Hepatic stellate cell (primary cell): ENCODE measurements at regions not wholly inside any gene's neighbourhood (a gene's known extent, or its start where the extent isn't known, plus 50 kb on each side); places are given as distances from the start of the nearest gene placed in this dataset.

Experiments used
- DNase-seq: peaks from one replicate; pipeline ENCODE4 v3.0.0; 2011; ENCODE audit warnings: low spot score

DNA sequence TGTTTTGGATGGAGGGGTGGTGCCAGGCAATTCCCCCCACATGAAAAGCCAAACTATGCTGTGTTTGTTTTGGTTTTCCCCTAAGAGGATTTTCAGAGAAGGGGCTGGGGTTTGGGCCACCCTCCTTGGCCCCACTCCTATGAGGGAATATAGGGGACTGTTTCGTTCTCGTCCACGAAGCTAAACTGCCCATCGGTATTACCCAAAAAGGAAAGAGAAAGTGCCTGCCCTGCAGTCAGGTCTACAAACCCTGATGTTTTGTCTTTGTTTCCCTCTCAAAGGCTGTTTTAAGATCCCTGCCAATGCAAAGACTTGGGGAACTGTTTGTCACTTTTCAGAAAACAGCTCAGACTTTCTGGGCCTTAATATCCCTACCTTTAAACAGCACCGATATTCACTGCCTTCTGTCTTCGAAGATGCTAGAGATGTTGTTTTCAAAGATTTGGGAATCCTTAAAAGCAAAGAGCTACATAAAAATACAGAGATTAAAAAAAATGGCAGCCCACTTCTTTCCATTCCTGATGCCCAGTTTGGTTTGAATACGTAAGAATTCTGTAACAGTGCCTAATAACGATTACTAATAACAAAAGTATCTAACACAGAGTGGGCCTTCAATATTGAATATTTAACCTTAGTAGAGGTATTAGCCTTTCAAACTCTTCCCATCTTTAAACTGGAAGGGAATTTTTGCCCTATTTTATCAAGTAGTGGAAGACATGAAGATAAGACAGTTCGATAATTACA, 518.4 kb downstream of the MED13L start:
- DNase-seq = no peak

DNA sequence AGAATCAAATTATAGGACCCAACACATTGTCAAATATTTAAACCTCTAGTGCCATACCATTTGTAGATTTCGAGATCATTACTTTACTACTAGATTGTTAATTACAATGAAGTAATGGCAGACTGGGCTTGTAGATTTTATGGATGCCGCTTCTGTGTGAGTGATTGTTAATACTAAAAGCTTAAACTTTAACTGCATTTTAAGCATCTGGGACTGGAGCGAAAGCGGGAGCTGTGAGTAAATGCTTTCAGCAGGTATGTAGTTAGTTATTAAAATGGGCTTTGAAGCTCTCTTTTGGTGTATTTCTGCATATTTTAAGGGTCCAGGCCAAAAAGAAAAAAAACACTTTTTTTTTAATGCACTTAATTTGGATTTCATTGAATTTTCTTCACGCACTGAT, 519.3 kb downstream of the MED13L start:
- DNase-seq = no peak

DNA sequence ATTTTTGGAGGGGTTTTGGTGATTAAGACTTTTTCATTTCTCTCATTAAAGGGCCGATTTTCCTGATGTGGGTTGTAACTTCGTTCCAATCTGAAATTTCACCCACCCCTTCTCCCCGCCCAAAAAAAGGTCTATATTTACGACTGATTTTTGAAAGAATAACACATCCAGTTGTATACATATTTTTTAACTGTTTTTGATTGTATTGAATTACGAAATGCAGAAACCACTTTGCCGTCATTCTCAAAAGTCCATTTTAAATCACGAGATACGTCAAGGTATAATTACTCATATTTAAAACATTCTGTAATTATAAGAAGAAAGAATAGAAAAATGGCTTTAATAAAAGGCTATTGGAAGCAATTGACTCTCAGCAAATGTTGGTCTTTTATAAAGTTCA, 520.7 kb downstream of the MED13L start:
- no peak for DNase-seq

DNA sequence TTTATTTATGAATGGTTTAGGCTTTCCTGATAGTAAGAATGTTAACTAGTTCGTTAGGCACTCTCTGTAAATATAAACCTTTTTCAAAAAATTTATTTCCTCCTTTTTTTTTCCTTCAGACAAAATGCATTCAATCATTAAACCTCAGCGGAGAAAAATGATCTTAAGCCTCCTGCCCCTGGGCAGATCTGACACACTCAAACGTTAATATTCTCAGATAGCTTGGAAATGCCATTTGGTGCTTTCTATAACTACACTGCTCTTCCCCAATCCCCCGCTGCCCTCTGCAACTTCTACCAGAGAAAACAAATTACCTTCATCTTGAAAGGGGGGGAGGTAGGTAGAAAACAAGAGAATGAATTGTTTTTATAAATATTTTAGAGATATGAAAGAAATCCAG, 521.2 kb downstream of the MED13L start:
- no peak for DNase-seq

DNA sequence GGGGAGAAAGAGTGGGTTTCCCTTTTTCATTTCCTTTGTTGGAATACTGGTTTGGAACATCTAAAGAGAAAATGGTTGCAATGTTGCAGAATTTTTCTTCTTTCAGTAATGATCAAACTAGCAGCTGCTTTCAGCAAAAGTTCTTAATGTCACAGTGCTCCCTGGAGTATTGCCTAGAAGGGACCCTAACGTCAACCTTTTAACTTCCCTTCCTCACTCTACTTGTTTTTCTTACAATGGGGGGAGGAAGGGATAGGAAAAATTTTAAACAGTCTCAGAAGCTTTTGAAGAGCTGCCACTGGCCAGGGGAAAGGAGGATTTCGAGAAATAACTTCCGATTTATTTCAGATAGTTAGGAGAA, 521.8 kb downstream of the MED13L start:
- DNase-seq = no peak

DNA sequence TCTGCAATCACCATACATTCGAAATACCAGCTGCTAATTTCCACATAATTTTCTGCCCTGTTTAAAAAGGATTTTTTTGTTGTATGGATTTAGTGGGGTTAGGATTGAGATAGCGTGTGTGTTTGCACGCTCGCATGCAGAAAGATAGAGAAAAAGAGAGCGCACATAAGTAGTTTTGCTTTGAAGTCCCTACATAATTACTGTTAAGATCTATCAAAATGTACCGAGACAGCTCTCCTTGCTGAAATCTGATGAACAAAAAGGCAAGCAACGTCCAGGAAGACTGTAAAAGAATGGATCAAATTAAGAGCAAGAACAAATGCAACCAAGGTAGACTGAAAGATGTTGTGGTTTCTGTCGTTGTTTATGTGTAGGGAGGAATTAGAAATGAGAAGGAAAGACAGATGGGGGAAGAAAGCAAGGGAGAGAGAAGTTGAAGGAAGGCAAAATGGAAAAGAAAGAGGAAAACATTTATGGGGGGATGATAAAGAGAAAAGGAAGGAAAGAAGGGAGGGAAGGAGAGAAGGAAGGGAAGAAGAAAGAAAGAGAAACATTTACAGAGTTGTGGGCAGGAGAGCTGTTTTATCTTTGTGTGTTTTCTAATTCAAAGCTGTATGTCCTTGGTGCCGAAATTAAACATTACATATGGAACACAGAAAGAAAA, 522.3 kb downstream of the MED13L start:
- no peak for DNase-seq

DNA sequence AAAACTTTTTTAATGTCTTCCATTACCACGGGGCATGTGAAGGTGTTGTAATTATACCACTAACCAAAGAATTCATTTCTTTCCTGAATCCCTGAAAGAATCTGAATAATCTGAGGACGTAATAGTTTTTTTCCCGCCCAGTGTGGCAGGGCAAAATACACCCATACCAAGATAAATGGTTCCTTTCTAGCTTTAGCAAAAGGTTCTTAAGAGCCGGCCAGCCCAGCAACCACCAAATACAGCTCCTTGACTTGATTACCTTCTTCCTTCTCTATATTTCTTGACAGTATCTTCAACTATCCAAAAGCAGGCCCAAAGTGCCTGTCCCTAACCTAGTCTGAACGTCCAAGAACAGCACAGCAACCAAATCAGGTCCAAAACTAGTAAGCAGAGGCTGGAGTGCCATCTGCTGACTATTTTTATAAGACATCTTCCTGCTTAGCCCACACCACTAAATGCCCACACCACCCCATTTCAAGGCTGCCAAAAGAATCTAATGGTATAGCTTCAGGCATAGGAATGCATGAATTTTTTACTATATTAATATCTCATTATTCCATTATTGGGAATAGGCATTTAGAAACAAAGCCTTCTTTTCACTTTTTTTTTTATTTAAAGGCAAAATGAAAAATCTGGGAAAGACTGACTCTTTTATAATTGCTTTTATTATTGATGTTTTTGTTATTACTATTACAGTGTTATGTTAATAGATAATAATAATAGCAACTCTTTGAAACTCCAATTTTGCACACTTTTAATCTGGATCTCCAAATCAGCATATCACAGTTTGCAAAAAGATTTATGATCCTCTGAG, 524.4 kb downstream of the MED13L start:
- DNase-seq = peak; percentile 48

DNA sequence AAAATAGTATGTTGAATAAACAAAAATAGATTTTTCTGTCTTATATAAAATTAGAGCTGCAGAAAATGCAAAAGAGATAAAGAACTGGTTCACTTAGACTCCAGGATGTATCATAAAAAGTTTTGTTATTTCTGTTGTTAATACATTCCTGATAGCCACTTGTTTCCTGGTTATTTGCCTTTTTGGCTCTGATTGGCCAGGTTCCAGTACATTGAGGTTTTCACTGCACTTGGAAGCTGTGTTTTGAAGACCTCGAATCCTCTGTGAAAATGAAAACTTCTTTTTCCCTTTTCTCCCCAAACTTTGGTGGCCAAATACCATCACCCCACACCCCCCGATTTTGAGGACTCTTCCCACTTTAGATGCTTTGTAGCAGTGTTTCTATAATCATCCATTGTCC, 525.3 kb downstream of the MED13L start:
- peak; percentile 5 for DNase-seq

DNA sequence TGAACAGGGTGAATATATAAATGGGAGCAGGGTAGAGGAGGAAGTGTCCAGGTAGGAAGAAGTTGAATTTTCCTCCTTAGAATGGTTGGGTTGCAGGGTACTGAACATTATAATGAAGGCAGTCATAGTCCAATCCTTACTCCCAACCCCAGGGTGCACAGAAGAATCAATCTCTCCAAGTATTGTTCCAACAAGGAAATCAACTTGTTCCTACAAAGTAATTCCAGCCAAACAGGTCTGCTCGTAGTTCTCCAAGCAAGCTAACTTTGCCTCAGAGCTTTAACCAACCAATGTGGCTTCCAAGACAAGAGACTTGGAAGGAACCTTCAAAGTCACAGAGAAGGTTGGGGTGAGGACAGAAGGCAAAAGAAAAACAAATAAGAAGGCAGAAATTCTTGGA, 527.2 kb downstream of the MED13L start:
- DNase-seq = no peak

DNA sequence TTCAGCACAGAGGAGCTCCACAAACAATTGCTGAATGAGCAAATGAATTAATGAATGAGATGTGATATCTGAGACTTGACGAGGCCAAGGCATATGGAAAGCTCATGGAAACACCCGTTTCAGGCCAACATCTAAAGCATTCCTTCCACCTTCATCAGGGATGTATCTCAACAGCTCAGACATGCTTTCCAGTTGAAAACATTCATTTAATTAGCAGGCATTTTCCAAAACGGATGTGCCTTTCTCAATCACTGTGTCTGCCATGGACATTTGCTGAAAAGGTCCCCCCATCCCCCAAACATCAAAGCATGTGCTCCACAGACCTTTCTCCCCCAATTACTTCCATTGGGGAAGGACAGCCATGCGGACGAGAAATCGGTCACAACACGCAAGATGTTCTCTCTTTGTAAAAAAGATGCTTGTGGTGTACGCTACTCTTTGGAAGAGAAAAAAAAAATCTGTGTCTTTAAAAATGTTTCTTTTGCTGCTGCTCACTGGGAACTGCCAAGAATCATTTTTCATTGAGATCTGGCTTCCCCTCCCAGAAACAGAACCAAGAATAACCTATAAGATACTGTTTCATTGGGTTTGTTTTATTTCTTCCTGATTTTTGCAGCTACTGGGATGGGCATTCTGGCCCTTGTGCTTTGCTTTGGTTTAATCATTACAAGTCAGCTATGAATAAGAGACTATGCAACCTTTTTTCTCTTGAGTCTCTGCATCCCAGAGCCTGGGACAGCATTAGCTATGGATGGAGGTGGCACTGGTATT, 528.2 kb downstream of the MED13L start:
- DNase-seq = no peak

DNA sequence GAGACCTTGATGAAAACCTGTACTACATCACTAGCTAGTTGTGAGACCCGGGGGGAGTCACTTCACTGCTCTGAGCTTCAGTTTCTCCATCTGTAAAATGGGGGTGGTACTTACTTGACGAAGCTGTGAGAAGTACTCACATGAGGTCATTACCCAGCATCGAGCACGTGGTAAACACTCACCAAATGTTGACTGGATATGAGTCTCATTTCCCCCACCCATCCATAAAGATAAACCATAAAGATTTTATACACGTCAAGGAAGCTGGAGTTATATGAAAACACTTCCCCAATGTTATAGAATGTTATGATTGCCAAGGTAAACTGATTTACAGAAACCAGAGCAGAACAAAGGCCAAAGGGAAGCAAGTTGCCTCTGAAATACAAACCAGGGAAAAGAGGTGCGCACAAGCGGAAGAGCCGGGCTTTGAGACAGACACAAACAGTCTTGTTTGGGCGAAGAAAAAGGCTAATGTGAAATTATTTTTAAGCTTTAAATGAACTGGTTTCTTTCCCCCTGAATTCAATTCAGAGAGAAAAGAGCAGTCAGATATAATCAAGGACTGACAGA, 536.8 kb downstream of the MED13L start:
- DNase-seq = no peak

DNA sequence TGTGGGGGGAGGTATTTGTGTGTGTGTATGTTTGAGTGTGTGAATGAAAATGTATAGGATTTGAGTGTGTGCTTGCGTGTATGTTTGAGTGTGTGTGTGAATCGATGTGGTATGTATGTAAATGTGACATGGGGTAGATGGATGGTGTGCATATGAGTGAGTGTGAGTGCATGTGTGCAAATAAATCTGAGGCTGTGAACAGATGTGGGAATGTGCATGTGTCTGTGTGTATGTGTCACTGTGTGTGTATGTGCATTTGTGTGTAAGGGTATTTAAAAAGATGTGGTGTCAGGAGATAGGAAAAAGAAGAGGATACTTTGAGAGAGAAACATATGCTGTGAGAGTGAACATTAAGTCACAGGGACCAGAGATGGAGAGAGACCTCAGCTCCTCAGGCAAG, 539.6 kb downstream of the MED13L start:
- DNase-seq = no peak

DNA sequence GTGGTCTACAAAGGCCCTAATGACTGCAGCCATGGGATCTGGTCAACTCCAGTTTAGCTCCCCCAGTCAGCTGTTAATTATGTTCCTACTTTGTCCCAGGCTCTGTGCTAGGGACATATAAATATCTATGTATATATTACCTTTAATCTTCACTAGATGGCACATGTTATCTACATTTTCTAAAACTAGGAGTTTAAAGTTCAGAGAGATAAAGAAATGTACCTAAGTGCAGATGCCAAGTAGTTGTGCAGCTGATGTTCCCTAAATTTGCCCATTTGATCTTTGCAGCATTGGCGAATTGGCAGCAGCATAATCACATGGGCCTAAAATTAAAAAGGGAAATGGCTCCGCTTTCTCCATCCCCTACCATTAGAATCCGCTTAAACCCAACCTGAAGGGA, 541.1 kb downstream of the MED13L start:
- DNase-seq = no peak

DNA sequence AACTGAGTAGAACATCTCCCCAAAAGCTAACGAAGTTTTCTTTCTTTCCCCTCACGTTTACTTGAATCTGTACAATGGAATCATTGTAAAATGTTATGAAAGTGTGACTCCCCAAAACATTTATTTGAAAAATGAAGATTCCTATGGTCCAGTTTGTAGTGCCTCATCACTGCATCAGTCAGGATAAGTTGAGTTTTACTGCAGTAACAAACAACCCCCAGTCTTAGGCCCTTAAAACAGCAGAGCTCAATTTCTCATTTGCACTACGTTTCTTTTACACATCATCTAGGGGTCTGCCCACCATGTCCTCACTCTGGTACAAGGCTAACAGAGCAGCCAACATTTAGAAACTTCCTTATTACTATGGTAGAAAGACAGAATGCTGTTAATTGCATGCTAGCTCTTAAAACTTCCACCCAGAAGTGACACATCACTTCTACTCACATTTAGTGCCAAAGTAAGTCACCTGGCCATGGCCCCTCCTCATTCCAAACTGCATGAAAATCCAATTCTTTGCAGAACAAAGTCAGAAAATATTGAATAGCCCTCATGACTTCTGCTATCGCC, 546.4 kb downstream of the MED13L start:
- DNase-seq = no peak

DNA sequence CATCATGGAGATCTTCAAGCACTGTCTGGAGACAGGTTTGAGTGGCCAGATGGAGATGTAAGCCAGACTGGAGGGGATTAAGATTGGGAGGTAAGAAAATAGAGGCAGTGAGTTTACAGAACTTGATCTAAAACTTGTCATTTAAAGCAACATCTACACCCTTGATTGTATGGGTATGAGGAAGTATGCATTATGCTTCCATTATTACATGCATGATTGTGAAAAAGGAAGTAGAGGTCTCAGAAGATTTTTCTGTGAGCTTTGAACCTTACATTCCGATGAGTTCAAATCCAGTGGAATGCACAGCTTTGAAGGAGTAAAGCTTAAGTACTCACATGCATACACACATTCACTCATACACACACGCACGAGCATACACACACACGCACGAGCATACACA, 550.8 kb downstream of the MED13L start:
- no peak for DNase-seq

DNA sequence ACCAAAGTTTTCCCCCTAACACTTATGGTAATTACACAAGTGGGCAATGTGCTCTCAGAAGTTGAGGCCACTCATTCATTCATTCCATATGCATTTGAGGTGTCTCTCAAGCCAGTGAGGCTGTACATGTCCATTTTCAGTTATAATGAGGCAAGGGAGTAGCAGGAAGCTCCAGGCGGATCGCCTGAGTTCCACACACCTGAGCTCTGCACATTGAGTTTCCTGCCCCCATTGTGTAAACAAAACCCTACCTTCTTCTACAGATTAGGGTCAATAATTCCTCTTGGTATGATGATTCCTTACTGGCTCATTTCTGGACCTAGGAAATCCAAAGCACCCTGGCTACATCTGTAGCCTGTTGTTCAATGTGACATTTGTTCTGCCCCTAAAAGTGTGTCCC, 555.3 kb downstream of the MED13L start:
- DNase-seq = no peak

DNA sequence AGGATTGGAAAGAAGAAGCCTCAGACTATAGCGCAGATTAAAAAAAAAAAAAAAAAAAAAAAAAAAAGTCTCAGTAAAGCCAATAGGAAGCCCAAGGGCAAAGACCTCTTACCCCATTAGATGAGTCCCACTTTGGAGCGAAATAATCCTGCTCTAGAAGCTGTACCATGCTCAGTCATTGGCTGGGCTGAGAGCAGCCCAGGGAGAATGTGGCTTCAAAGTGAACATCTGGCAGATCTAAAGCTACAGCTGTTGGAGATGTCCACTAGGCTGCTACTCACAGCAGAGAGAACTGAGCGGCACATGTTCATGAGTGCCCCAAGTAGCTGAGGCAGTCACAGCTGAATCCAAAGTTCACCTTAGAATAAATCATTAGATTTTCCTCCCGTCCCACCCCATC, 560.9 kb downstream of the MED13L start:
- no peak for DNase-seq

DNA sequence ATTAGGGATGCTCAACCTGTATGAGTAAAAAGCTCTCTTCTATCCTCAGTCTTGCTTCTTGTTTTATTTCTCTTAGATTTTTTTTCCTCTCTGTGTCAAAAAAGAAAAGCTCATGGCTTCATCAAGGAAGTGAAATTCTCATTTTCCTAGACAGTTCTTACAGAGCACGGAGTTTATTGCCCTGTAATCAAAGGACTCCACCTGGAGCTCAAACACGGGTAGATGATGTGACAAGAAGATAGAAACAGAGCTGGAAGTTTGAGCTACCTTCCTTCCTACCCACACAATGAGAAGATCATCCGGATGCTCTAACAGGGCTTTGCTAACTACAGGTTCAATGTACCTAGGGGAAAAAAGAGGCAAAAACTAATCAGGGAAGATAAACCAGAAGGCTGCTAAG, 564.8 kb downstream of the MED13L start:
- DNase-seq = no peak

DNA sequence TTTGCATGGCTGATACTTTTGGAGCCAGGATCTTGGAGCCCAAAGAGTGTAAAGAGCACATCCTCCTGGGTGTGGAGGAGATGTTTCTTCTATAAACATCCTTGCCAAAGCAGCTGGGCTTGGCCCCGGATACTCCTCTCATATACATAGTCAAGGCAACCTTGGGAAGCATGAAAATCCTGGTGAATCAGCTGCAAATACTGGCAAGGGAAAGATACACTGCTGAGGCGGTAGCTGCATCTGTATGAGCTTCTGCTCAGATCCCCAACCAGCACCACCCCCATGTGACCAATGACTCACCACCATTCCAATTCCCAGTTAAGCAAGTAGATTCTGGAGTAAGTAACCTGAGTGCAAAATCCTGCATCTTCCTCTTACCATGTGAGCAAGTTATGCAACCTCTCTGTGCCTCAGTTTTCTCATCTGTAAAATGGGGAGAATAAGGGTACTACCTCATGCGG, 567.4 kb downstream of the MED13L start:
- peak; percentile 7 for DNase-seq

DNA sequence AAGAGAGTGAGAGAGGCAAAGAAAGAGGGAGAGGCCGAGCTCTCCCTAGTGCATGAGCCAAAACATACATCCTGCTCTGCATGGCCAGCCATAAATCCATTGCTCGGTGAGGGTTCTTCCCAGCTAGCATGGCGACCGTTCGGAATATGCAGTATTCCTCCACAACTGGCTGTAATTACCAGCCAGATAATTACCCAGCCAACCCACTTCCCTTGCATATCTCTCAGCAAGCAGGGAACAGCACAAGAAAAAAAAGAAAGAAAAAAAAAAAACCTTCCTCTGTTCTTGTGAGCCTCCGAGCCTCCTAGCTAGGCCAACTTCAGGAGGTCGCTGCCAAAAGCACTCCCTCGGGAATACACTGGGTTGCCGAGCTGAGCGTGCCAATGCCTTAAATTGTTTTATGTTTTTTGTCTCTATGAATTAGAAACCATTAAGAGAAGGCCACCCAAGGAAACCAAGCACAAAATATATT, 567.9 kb downstream of the MED13L start:
- no peak for DNase-seq

DNA sequence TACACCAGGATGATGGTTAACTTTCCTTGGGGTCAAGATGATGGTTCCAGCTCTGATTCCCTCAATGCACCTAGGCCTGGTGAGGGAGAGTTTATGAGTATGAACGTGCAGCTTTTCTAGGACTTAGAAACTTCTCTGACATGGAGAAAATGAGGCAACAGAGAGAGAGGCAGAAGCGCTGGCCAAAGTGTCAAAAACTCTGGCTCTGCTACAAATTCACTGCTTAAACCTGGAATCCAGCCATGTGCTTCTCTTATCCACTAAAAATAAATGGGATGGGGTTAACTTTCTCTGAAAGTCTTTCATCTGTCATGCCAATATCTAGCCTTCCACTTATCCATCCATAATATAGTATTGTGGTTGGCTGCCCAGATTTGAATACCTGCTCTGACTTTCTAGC, 568.7 kb downstream of the MED13L start:
- no peak for DNase-seq
